Activated T-helper 2 cell treated with anti-CD3 and anti-CD28 coated beads, Interferon-gamma antibody, Interleukin-2, Interleukin-4, amounts not matched to agents 10 μg/mL and 5 μg/mL and 100 μg/mL, durations not matched to agents 14 hours and 24 hours and 36 hours (primary cell): ENCODE measurements at regions not wholly inside any gene's neighbourhood (a gene's known extent, or its start where the extent isn't known, plus 50 kb on each side); places are given as distances from the start of the nearest gene placed in this dataset.
"Not testable (repeated sequence)": the region's sequence is repeated elsewhere in the genome, so short reads cannot be mapped to it uniquely, and the experiment has no call there.

Experiments
- DNase-seq: peaks from one replicate; pipeline ENCODE4 v3.0.0; 2021; ENCODE audit warnings: low spot score
- H3K27ac Mint-ChIP-seq: one replicate; pipeline ENCODE4 v1.8.0; 2021; ENCODE audit warnings: mixed read lengths
- H3K27me3 Mint-ChIP-seq: one replicate; pipeline ENCODE4 v1.8.0; 2021; ENCODE audit warnings: low read depth, mixed read lengths
- H3K36me3 Mint-ChIP-seq: one replicate; pipeline ENCODE4 v1.8.0; 2021; ENCODE audit warnings: low read depth, mixed read lengths
- H3K4me1 Mint-ChIP-seq: one replicate; pipeline ENCODE4 v1.8.0; 2021; ENCODE audit warnings: low read depth, mixed read lengths
- H3K4me3 Mint-ChIP-seq: one replicate; pipeline ENCODE4 v1.8.0; 2021; ENCODE audit warnings: low read depth, mild to moderate bottlenecking, moderate library complexity, mixed read lengths
- H3K9me3 Mint-ChIP-seq: one replicate; pipeline ENCODE4 v1.8.0; 2021; ENCODE audit warnings: mixed read lengths
- intact Hi-C: fragments of 100-400 bp; cut with micrococcal nuclease; formaldehyde crosslinking; loops from one replicate; pipeline ENCODE4 v1.15.1; 2023

- intact Hi-C loops: no loop called here
- Mint-ChIP-seq H3K36me3 (no peaks in the 10 kb centered on the region), H3K27me3 (no peaks in the 10 kb centered on the region), H3K4me1 (no peaks in the 10 kb centered on the region), H3K4me3 (no peak overlapping the region), H3K27ac (no peak overlapping the region), H3K9me3 (no peaks in the 10 kb centered on the region)
- DNase-seq: no peak
Observed at GRCh38 chr1:194473766-194474165, 1287.4 kb upstream of the B3GALT2 start.

- no peaks in the 10 kb centered on the region for H3K4me1 Mint-ChIP-seq
- no peaks in the 10 kb centered on the region for H3K36me3 Mint-ChIP-seq
- intact Hi-C loops: no loop called here
- H3K4me3 Mint-ChIP-seq: no peak overlapping the region
- DNase-seq: no peak
- no peak overlapping the region for H3K27ac Mint-ChIP-seq
- H3K27me3 Mint-ChIP-seq: no peaks in the 10 kb centered on the region
- no peaks in the 10 kb centered on the region for H3K9me3 Mint-ChIP-seq
Observed at GRCh38 chr1:194469282-194469681, 1282.9 kb upstream of the B3GALT2 start.

GRCh38 chr1:194466706-194467105 is 1280.3 kb upstream of the B3GALT2 start:
- H3K27me3 Mint-ChIP-seq: no peaks in the 10 kb centered on the region
- H3K27ac Mint-ChIP-seq: no peak overlapping the region
- no peaks in the 10 kb centered on the region for H3K9me3 Mint-ChIP-seq
- intact Hi-C loops: no loop called here
- no peak for DNase-seq
- no peaks in the 10 kb centered on the region for H3K4me1 Mint-ChIP-seq
- no peak overlapping the region for H3K4me3 Mint-ChIP-seq
- H3K36me3 Mint-ChIP-seq: no peaks in the 10 kb centered on the region

- H3K4me3 Mint-ChIP-seq: no peak overlapping the region
- intact Hi-C loops: no loop called here
- H3K27me3 Mint-ChIP-seq: no peaks in the 10 kb centered on the region
- H3K4me1 Mint-ChIP-seq: peaks cover 3% of the 10 kb centered on the region
- H3K9me3 Mint-ChIP-seq: no peaks in the 10 kb centered on the region
- H3K36me3 Mint-ChIP-seq: no peaks in the 10 kb centered on the region
- no peak for DNase-seq
- no peak overlapping the region for H3K27ac Mint-ChIP-seq
Observed at GRCh38 chr1:194447636-194448035, 1261.2 kb upstream of the B3GALT2 start.

- Mint-ChIP-seq H3K4me1 (peaks cover 3% of the 10 kb centered on the region), H3K36me3 (no peaks in the 10 kb centered on the region), H3K9me3 (no peaks in the 10 kb centered on the region), H3K27ac (no peak overlapping the region), H3K27me3 (no peaks in the 10 kb centered on the region), H3K4me3 (no peak overlapping the region)
- intact Hi-C loops: no loop called here
- no peak for DNase-seq
Observed at GRCh38 chr1:194445244-194445643, 1258.8 kb upstream of the B3GALT2 start.

- H3K36me3 Mint-ChIP-seq: no peaks in the 10 kb centered on the region
- intact Hi-C loops: no loop called here
- H3K4me1 Mint-ChIP-seq: peaks cover 3% of the 10 kb centered on the region
- H3K9me3 Mint-ChIP-seq: no peaks in the 10 kb centered on the region
- no peak for DNase-seq
- H3K27ac Mint-ChIP-seq: no peak overlapping the region
- H3K4me3 Mint-ChIP-seq: no peak overlapping the region
- H3K27me3 Mint-ChIP-seq: no peaks in the 10 kb centered on the region
Observed at GRCh38 chr1:194442901-194443575, 1256.6 kb upstream of the B3GALT2 start.

GRCh38 chr1:194437135-194437534 is 1250.7 kb upstream of the B3GALT2 start:
- Mint-ChIP-seq H3K27me3 (no peaks in the 10 kb centered on the region), H3K4me1 (no peaks in the 10 kb centered on the region), H3K27ac (no peak overlapping the region), H3K36me3 (no peaks in the 10 kb centered on the region), H3K4me3 (no peak overlapping the region), H3K9me3 (no peaks in the 10 kb centered on the region)
- intact Hi-C loops: no loop called here
- DNase-seq: no peak

GRCh38 chr1:194431121-194431520 is 1244.7 kb upstream of the B3GALT2 start:
- intact Hi-C loops: no loop called here
- Mint-ChIP-seq H3K27ac (no peak overlapping the region), H3K27me3 (no peaks in the 10 kb centered on the region)

GRCh38 chr1:194420706-194421105 is 1234.3 kb upstream of the B3GALT2 start:
- Mint-ChIP-seq H3K4me1 (no peaks in the 10 kb centered on the region), H3K27me3 (no peaks in the 10 kb centered on the region), H3K36me3 (no peaks in the 10 kb centered on the region), H3K4me3 (no peak overlapping the region), H3K9me3 (no peaks in the 10 kb centered on the region), H3K27ac (no peak overlapping the region)
- intact Hi-C loops: no loop called here
- no peak for DNase-seq

More at GRCh38 chr1:194431121-194431520, 1244.7 kb upstream of the B3GALT2 start:
- Mint-ChIP-seq H3K4me3 (no peak overlapping the region), H3K9me3 (no peaks in the 10 kb centered on the region), H3K4me1 (no peaks in the 10 kb centered on the region), H3K36me3 (no peaks in the 10 kb centered on the region)
- DNase-seq: no peak

- Mint-ChIP-seq H3K4me3 (no peak overlapping the region), H3K36me3 (no peaks in the 10 kb centered on the region), H3K27ac (no peak overlapping the region), H3K4me1 (no peaks in the 10 kb centered on the region), H3K9me3 (no peaks in the 10 kb centered on the region), H3K27me3 (no peaks in the 10 kb centered on the region)
- DNase-seq: no peak
- intact Hi-C loops: no loop called here
Observed at GRCh38 chr1:194419721-194420120, 1233.3 kb upstream of the B3GALT2 start.

GRCh38 chr1:194410756-194411155 is 1224.3 kb upstream of the B3GALT2 start:
- intact Hi-C loops: no loop called here

GRCh38 chr1:194407238-194407637 is 1220.8 kb upstream of the B3GALT2 start:
- intact Hi-C loops, H3K4me3 Mint-ChIP-seq: not testable (repeated sequence)

More at GRCh38 chr1:194410756-194411155, 1224.3 kb upstream of the B3GALT2 start:
- peaks cover under 1% of the 10 kb centered on the region for H3K9me3 Mint-ChIP-seq
- no peaks in the 10 kb centered on the region for H3K27me3 Mint-ChIP-seq
- H3K4me1 Mint-ChIP-seq: no peaks in the 10 kb centered on the region
- H3K4me3 Mint-ChIP-seq: no peak overlapping the region
- H3K27ac Mint-ChIP-seq: no peak overlapping the region
- no peak for DNase-seq
- no peaks in the 10 kb centered on the region for H3K36me3 Mint-ChIP-seq

GRCh38 chr1:194394676-194395075 is 1208.3 kb upstream of the B3GALT2 start:
- no peak overlapping the region for H3K27ac Mint-ChIP-seq
- no peaks in the 10 kb centered on the region for H3K9me3 Mint-ChIP-seq
- intact Hi-C loops: no loop called here
- no peak for DNase-seq
- H3K4me3 Mint-ChIP-seq: no peak overlapping the region
- H3K27me3 Mint-ChIP-seq: no peaks in the 10 kb centered on the region
- no peaks in the 10 kb centered on the region for H3K4me1 Mint-ChIP-seq
- H3K36me3 Mint-ChIP-seq: no peaks in the 10 kb centered on the region

More at GRCh38 chr1:194407238-194407637, 1220.8 kb upstream of the B3GALT2 start:
- H3K27ac Mint-ChIP-seq, H3K27me3 Mint-ChIP-seq, H3K4me1 Mint-ChIP-seq, H3K9me3 Mint-ChIP-seq, H3K36me3 Mint-ChIP-seq, DNase-seq: not testable (repeated sequence)

GRCh38 chr1:194387531-194387930 is 1201.1 kb upstream of the B3GALT2 start:
- Mint-ChIP-seq H3K36me3 (no peaks in the 10 kb centered on the region), H3K4me3 (no peak overlapping the region), H3K27me3 (no peaks in the 10 kb centered on the region), H3K27ac (no peak overlapping the region), H3K9me3 (no peaks in the 10 kb centered on the region), H3K4me1 (no peaks in the 10 kb centered on the region)
- intact Hi-C loops: no loop called here
- DNase-seq: no peak
